IPS-18a (cell line): ENCODE measurements at regions not wholly inside any gene's neighbourhood (a gene's known extent, or its start where the extent isn't known, plus 50 kb on each side); places are given as distances from the start of the nearest gene placed in this dataset.
"Not testable (repeated sequence)": the region's sequence is repeated elsewhere in the genome, so short reads cannot be mapped to it uniquely, and the experiment has no call there.

Experiments used
- H3K27ac ChIP-seq: one replicate; pipeline ENCODE4 v1.5.1; 2013; ENCODE audit warnings: low read length
- H3K27me3 ChIP-seq: one replicate; pipeline ENCODE4 v1.6.1; 2013; ENCODE audit warnings: mild to moderate bottlenecking, low read length; ENCODE audit not compliant: control insufficient read depth, insufficient read depth
- H3K36me3 ChIP-seq: one replicate; pipeline ENCODE4 v1.6.1; 2013; ENCODE audit warnings: low read depth, low read length; ENCODE audit not compliant: control insufficient read depth
- H3K4me1 ChIP-seq: one replicate; pipeline ENCODE4 v1.6.1; 2013; ENCODE audit warnings: low read depth, low read length; ENCODE audit not compliant: control insufficient read depth
- H3K4me3 ChIP-seq: one replicate; pipeline ENCODE4 v1.5.1; 2013; ENCODE audit warnings: low read length
- H3K9ac ChIP-seq: one replicate; pipeline ENCODE4 v1.6.1; 2013; ENCODE audit warnings: mild to moderate bottlenecking, low read length, moderate library complexity
- H3K9me3 ChIP-seq: one replicate; pipeline ENCODE4 v1.6.1; 2013; ENCODE audit warnings: low read depth, low read length; ENCODE audit not compliant: control insufficient read depth

DNA sequence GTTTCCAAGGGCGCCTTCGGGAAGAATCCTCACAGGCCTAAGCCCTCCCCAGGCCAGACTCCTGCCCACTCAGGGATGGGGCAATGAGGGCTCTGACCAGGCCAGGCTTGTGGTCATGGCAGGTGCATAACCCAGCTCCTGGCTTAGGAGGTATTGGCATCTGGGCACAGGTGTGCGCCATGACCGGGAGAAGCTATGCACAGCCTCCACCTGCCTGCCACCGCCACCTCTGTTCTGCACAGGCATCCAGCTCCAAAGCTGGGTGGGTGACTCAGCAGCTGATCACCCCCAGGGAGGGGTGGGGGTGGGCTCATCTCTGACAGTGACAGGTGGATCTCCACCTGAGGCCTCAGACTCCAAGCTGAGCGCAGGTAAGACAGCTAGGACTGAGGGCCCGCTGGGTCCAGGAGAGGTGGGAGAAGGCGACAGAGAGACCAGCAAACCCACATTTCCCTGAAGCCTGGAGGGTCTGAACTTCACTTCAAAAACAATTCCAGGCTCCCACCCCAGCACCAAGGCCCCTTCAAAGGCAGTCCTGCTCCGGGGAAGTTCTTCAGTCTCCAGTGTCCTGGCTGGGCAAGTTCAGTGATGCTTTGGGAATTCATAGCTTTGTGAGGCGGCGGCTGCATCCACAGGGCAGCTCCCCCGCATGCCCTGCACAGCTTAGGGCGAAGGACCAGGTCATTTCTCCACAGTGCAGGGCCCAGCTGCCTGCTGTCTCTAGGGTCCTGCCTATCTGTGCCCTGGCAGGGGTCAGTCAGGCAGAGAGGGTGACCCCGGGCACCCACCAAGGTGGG lies 121.6 kb upstream of the SMURF2 start:
- Histone ChIP-seq H3K4me3 (no peak overlapping the region), H3K9me3 (no peaks in the 10 kb centered on the region), H3K27ac (no peak overlapping the region), H3K4me1 (peaks cover 9% of the 10 kb centered on the region), H3K27me3 (peaks cover 49% of the 10 kb centered on the region), H3K36me3 (no peaks in the 10 kb centered on the region), H3K9ac (no peak overlapping the region)

DNA sequence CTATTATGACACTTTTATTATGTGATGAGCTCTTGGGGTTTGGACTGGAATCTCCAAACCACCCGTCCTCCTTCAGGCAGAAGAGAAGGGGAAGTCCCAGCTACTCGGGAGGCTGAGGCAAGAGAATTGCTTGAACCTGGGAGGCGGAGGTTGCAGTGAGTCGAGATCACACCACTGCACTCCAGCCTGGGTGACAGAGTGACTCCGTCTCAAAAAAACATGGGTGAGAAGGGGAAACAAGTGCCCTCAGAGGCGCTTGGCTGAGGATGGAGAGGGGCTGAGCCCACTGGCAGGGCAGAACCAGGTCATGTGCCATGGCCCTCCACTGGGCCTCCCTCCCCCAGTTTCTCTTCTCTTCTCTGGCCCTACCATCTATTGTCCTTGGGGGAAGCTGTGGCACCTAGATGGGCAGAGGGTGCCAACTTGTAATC lies 120.9 kb upstream of the SMURF2 start:
- Histone ChIP-seq H3K36me3 (no peaks in the 10 kb centered on the region), H3K4me1 (peaks cover 10% of the 10 kb centered on the region), H3K27ac (no peak overlapping the region), H3K9me3 (no peaks in the 10 kb centered on the region), H3K4me3 (no peak overlapping the region), H3K27me3 (peaks cover 56% of the 10 kb centered on the region), H3K9ac (no peak overlapping the region)

DNA sequence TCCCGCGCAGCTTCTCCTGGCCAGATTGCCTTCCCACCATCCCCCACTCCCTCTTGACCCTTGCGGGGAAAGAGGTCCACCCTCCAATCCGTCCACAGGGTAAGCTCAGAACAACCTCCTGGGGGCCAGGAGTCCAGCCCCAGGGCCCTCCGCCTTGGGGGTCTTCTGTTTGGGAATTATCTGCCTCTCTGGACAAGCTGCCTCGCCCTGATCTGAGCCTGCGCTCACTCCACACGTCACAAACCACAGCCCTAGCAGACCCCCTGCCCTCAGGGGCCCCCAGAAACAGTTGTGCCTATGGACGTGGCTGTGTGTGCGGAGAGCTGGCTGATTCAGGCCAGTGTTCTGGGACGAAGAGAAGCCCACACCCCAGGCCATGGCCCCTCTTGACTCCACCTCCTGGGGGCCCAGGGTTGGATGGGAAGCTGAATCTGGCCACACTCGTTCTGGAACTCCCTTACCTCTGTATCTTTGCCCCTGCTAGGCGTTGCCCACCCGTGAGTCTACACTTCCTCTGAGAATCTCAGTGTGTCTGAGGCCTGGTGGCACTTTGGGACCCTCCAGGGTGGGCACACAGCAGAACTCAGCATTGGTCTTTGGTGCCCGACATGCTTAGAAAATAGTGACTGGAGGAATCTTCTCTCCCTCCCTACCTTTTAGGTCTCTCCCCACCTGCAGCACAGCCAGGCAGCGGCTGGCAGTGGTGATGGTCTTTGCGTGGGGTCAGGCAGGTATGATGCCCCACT lies 119.9 kb upstream of the SMURF2 start:
- Histone ChIP-seq H3K27me3 (peaks cover 67% of the 10 kb centered on the region), H3K36me3 (no peaks in the 10 kb centered on the region), H3K4me3 (peak overlapping the region; percentile 50)

DNA sequence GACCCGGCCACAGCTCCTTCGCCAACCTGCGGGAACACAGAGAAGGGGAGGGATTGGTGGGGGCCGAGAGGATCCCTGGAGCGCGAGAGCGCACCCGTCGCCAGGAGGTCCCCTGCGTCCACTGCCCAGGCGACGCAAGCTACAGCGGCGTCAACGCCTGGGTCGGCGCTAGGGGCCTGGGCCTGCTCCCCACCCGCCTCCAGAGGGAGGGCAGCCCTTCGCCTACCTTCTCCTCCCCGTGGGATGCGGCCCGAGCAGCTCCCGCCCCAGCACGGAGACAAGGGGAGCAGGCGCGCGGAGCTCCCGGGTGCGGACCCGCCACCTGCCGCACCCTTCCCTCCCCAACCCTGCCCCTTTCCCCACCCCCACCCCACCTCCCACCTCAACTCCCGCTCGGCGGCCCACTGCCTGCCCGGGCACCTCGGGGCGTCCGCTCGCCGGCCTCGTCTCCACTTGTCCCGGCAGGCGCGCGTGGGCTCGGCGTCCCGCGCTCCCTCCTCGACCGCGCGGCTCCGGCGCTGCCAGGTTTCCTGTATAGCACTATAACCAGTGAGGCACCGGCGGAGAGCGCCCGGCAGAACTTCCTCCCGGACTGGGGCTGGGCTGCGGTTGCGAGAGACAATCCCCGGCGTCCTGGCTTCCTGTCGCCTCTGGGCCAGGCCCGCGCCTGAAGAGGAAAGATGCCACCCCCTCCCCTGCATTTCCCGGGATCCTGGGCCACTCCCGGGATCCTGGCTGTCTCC lies 119.1 kb upstream of the SMURF2 start:
- Histone ChIP-seq H3K4me1 (peaks cover 17% of the 10 kb centered on the region), H3K27me3 (peaks cover 75% of the 10 kb centered on the region), H3K9me3 (no peaks in the 10 kb centered on the region), H3K9ac (no peak overlapping the region), H3K4me3 (peak overlapping the region; percentile 50), H3K36me3 (no peaks in the 10 kb centered on the region), H3K27ac (no peak overlapping the region)

More for the DNA sequence above, 119.9 kb upstream of the SMURF2 start:
- peaks cover 17% of the 10 kb centered on the region for H3K4me1 ChIP-seq
- H3K27ac ChIP-seq, result no peak overlapping the region
- H3K9ac ChIP-seq, result no peak overlapping the region
- H3K9me3 ChIP-seq, result no peaks in the 10 kb centered on the region

DNA sequence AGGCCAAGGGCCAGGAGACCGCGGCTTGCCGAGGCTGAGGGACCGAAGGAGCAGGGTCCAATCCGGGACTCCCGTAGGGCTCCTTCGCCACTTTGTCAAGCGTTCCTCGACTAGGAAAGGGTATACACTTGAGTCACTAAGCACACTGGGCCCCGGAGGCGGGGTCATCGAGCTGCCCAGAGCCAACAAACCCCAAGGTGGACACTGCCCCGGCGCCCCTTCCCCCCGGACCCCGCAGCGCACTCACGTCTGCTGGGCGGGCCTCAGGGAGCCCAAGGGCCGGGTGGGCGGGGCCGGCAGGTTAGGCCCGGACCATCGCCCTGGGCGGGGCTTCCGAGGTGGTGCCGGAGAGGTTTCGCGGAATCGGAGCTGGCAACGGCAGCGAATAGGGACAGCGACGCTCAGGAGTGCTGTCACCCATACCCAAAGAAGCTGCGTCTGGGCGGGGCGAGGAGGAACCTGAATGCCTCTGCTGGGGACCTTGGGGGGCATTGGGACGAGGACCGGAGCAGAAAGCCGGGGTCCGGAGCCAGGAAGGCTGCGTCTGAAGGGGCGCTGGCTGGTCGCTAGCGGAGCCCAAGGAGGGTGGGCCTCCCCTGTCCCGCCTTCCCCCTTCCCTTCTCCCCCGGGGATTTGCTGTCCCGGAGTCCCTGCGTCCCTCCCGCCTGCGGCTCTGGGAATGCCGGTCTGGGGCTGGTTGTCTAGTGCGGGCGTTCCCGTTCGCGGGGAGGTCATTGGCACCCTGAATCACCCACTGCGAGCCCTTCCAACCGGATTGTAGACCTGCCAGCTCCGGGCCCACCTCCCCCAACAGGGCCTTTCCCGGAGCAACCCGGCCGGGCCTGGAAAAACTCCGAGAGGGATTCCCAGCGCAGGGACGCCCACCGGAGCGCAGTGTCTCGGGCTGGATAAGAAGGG lies 118.2 kb upstream of the SMURF2 start:
- peaks cover 17% of the 10 kb centered on the region for H3K4me1 ChIP-seq
- no peaks in the 10 kb centered on the region for H3K9me3 ChIP-seq
- H3K27ac ChIP-seq, result no peak overlapping the region
- peaks cover 83% of the 10 kb centered on the region for H3K27me3 ChIP-seq
- H3K4me3 ChIP-seq, result peak overlapping the region; percentile 50
- H3K36me3 ChIP-seq, result no peaks in the 10 kb centered on the region
- H3K9ac ChIP-seq, result no peak overlapping the region

DNA sequence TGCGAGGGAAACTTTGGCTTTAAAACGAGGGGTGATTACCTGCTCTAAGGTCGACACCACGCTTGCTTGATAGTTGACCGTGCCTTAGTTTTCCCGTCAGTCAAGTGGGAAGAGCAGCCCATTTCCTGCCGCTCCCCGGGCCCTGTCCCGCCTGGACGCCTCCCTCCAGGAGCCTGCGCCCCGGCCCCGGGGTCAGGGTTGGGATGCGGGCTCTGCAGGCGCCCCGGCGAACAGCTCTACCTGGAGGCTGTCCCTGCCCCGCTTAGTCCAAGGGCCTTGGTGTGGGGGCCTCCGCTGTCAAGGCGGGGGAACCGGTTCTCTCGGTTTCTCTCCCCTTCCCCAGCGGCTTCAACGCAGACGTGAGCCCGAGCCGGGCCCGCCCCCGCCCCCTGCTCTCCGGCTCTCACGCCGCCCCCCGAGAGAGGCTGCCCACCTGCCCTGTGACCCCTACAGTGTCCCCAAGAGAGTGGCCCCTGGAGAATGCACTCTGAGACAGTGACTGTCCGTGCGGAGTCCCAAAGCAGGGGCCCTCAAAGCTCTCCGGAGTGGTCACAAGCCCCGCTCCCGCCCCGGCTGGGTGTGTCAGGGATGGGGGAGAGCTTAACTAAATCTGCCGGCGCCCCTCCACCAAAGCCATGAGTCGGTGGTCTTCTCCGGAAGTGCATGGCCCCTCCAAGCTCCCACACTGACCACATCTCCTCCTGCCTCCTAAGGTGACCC lies 117.4 kb upstream of the SMURF2 start:
- H3K36me3 ChIP-seq, result no peaks in the 10 kb centered on the region
- H3K9me3 ChIP-seq, result no peaks in the 10 kb centered on the region
- peak overlapping the region; percentile 50 for H3K4me3 ChIP-seq
- H3K27me3 ChIP-seq, result peaks cover 91% of the 10 kb centered on the region
- H3K4me1 ChIP-seq, result peaks cover 17% of the 10 kb centered on the region
- H3K9ac ChIP-seq, result no peak overlapping the region
- H3K27ac ChIP-seq, result no peak overlapping the region

DNA sequence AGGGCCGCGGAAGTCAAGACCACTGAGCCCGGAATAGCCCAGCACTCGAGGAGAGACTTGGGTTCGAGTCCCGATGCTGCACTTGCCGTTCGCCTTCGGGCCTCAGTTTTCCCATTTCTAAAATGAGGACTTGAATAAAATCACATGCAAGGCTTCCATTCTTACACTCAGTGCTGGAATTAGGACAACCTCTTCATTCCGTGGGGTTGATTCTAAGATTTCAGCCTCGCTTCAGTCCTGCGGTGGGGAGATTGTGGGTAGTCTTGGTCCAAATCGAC lies 116.9 kb upstream of the SMURF2 start:
- not testable (repeated sequence) for H3K4me3 ChIP-seq, H3K9me3 ChIP-seq, H3K27ac ChIP-seq, H3K9ac ChIP-seq, H3K36me3 ChIP-seq
- H3K4me1 ChIP-seq, result peaks cover 17% of the 10 kb centered on the region
- peaks cover 92% of the 10 kb centered on the region for H3K27me3 ChIP-seq

DNA sequence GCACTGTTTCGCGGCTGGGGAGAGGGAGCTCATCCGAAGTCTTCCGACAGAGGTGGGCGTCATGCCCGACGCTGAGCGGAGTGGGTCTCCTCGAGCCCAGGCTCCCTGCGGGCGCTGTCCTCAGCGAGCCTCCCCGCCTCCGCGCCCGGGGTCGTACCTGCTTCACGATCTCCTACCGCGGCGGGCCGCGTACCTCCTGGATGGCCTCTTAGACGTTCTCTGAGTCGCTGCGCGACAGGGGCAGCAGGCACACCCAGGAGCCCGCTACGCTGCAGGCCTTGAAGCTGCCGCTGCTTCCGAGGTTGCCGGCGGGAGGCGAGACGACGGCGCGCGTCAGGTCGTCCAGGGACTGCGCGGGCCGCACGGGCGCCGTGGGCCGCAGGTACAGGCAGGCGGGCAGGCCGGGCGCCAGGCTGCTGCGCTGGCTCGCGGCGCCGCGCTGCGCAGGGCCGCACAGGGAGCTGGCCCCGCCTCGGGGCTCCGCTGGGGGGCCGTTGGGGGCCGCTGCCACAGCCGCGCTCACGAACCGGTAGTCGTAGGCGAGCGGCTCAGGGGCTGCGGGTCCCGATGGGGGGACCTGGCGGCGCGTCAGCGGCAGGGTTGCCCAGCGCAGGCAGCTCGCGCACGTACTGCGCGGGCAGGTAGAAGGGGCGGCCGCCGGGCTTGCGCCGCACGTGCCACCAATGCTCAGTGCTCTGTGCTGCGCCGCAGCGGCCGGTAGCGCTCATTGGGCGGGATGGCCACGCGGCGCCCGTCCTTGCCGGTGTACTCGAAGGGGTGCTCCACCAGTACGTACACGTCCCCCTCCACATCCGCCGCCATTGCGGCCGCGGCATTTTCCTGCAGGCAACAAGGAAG lies 116.4 kb upstream of the SMURF2 start:
- Histone ChIP-seq H3K9ac (no peak overlapping the region), H3K36me3 (no peaks in the 10 kb centered on the region), H3K4me3 (peak overlapping the region; percentile 41), H3K9me3 (no peaks in the 10 kb centered on the region), H3K27ac (no peak overlapping the region), H3K4me1 (peaks cover 17% of the 10 kb centered on the region), H3K27me3 (peaks cover 90% of the 10 kb centered on the region)

DNA sequence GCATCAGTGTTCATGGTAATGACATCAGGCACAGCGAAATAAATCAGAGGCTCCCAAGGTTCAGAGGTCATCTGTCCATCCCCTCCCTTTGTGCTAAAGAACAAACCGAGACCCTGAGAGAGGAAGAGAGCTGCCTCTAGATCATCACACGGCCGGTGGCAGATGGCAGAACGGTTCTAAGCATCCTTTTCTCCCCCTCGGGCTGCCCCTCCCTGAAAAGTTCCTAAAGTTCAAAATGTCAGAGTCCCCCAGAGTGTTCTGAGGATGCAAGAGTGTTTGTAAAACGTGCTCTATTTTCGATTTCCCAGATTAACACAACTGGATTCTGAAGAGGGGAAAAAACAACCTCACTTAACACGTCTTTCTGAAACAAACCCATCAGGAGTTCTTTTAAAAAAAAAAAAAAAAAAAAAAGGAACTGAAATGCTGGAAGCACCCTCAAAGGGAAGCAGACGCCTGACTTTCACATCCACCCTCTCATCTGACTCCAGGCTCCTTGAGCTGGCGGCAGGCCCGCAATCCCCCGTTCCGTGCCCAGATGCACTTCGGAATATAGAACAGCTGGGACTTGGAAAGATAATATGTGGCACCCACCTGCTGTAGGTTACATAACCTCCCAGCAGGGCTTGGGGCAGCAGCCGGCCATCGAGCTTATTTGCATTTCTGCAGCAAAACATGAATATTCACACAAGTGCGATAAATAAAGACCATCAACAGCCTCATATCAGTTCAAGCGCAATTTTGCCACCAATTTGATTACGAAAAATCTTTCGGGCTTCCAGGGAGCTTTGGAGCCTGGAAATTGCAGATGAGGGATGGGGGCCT lies 115.5 kb upstream of the SMURF2 start:
- Histone ChIP-seq H3K27me3 (peaks cover 82% of the 10 kb centered on the region), H3K36me3 (no peaks in the 10 kb centered on the region), H3K4me1 (peaks cover 17% of the 10 kb centered on the region), H3K9me3 (no peaks in the 10 kb centered on the region), H3K4me3 (peak overlapping the region; percentile 41), H3K27ac (no peak overlapping the region), H3K9ac (no peak overlapping the region)
